ENCODE measurements at regions not wholly inside any gene's neighbourhood (a gene's known extent, or its start where the extent isn't known, plus 50 kb on each side); places are given as distances from the start of the nearest gene placed in this dataset.

DNA sequence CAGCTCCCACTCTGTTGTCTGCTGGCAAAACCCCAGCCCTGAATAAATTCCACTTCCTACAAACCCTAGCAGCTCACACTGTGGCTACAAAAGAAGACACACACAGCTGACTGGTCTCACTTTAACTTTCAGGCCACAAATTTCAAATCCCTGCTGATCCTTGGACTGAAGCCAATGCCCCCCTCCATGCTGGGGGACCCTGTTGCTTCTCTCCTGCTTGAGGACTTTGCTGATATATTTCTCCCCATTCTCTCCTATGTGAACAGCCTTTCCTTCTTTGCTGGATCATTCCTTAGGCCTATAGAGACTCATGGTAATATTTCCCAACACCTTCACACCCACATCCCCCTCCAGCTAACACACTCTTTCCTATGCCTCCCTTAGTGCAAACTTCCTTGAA is 79.6 kb upstream of the ADRA1B start:
- H3K27me3 ChIP-seq (ENCODE audit: control insufficient read depth in 4 of 4, insufficient read depth in 4 of 4, low read length in 3 of 4) = no peaks in the 10 kb centered on the region
- DNase-seq (ENCODE audit: low spot score) = no peak
- TF ChIP-seq, protein P1, sequence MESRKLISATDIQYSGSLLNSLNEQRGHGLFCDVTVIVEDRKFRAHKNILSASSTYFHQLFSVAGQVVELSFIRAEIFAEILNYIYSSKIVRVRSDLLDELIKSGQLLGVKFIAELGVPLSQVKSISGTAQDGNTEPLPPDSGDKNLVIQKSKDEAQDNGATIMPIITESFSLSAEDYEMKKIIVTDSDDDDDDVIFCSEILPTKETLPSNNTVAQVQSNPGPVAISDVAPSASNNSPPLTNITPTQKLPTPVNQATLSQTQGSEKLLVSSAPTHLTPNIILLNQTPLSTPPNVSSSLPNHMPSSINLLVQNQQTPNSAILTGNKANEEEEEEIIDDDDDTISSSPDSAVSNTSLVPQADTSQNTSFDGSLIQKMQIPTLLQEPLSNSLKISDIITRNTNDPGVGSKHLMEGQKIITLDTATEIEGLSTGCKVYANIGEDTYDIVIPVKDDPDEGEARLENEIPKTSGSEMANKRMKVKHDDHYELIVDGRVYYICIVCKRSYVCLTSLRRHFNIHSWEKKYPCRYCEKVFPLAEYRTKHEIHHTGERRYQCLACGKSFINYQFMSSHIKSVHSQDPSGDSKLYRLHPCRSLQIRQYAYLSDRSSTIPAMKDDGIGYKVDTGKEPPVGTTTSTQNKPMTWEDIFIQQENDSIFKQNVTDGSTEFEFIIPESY (IDR thresholded peaks at IDR 0.05) = no peak
- TF ChIP-seq RAD21 (IDR thresholded peaks at IDR 0.05) = no peak
- TF ChIP-seq HNF4A (conservative IDR thresholded peaks at IDR 0.05) = no peak
- TF ChIP-seq NR2F2 (IDR thresholded peaks at IDR 0.05) = no peak
- TF ChIP-seq, protein P2, sequence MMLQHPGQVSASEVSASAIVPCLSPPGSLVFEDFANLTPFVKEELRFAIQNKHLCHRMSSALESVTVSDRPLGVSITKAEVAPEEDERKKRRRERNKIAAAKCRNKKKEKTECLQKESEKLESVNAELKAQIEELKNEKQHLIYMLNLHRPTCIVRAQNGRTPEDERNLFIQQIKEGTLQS (IDR thresholded peaks at IDR 0.05) = no peak
- TF ChIP-seq, protein P3, sequence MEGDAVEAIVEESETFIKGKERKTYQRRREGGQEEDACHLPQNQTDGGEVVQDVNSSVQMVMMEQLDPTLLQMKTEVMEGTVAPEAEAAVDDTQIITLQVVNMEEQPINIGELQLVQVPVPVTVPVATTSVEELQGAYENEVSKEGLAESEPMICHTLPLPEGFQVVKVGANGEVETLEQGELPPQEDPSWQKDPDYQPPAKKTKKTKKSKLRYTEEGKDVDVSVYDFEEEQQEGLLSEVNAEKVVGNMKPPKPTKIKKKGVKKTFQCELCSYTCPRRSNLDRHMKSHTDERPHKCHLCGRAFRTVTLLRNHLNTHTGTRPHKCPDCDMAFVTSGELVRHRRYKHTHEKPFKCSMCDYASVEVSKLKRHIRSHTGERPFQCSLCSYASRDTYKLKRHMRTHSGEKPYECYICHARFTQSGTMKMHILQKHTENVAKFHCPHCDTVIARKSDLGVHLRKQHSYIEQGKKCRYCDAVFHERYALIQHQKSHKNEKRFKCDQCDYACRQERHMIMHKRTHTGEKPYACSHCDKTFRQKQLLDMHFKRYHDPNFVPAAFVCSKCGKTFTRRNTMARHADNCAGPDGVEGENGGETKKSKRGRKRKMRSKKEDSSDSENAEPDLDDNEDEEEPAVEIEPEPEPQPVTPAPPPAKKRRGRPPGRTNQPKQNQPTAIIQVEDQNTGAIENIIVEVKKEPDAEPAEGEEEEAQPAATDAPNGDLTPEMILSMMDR (IDR thresholded peaks at IDR 0.05; ENCODE audit: low read depth, low read length, missing input control) = no peak
- peaks cover 0 to 6% (median 0%) of the 10 kb centered on the region in 4 donors for H3K9me3 ChIP-seq (ENCODE audit: control insufficient read depth in 4 of 4, low read length in 3 of 4)
- H3K36me3 ChIP-seq (ENCODE audit: control insufficient read depth in 4 of 4, insufficient read depth in 3 of 4, low read depth in 1 of 4, low read length in 3 of 4) = no peaks in the 10 kb centered on the region
- no peak overlapping the region for H3K9ac ChIP-seq (ENCODE audit: low read depth in 1 of 2, low read length in 2 of 2)
- no peaks in the 10 kb centered on the region for H3K4me1 ChIP-seq (ENCODE audit: control insufficient read depth in 4 of 4, insufficient read depth in 4 of 4, low read length in 3 of 4)
- no peak overlapping the region for H3K27ac ChIP-seq (ENCODE audit: low read depth in 1 of 2, low read length in 2 of 2)
- H3K4me3 ChIP-seq (ENCODE audit: low read depth in 1 of 3, low read length in 3 of 3) = no peak overlapping the region

DNA sequence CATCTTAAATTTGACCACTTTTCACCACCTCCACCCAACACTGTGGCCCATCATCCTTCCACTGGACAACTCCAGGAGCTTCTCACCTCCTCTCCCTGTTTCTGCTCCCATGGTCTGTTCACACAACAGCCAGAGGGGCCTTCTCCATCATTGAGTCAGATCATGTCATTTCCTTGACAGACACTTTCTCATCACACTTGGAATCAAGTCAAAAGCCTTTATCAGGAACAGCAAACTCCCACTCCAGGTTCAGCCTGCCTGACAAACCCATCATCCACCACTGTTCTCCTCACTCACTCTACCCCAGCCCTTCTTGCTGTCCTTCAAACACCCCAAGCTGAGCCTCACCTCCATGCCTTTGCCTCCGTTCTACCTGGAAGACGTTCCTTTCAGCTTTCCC is 78.4 kb upstream of the ADRA1B start:
- Histone ChIP-seq H3K27ac (ENCODE audit: low read depth in 1 of 2, low read length in 2 of 2) (no peak overlapping the region), H3K4me3 (ENCODE audit: low read depth in 1 of 3, low read length in 3 of 3) (no peak overlapping the region), H3K4me1 (ENCODE audit: control insufficient read depth in 4 of 4, insufficient read depth in 4 of 4, low read length in 3 of 4) (no peaks in the 10 kb centered on the region), H3K36me3 (ENCODE audit: control insufficient read depth in 4 of 4, insufficient read depth in 3 of 4, low read depth in 1 of 4, low read length in 3 of 4) (no peaks in the 10 kb centered on the region), H3K9ac (ENCODE audit: low read depth in 1 of 2, low read length in 2 of 2) (no peak overlapping the region), H3K27me3 (ENCODE audit: control insufficient read depth in 4 of 4, insufficient read depth in 4 of 4, low read length in 3 of 4) (no peaks in the 10 kb centered on the region), H3K9me3 (ENCODE audit: control insufficient read depth in 4 of 4, low read length in 3 of 4) (peaks cover 0 to 6% (median 0%) of the 10 kb centered on the region in 4 donors)
- TF ChIP-seq HNF4G (IDR thresholded peaks at IDR 0.05) (no peak), RXRA (IDR thresholded peaks at IDR 0.05) (no peak), HNF4A (conservative IDR thresholded peaks at IDR 0.05) (no peak), RAD21 (IDR thresholded peaks at IDR 0.05) (no peak), YY1 (IDR thresholded peaks at IDR 0.05) (no peak)
- TF ChIP-seq, protein P1 (IDR thresholded peaks at IDR 0.05) = no peak
- TF ChIP-seq, protein P4, sequence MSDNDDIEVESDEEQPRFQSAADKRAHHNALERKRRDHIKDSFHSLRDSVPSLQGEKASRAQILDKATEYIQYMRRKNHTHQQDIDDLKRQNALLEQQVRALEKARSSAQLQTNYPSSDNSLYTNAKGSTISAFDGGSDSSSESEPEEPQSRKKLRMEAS (IDR thresholded peaks at IDR 0.05) = no peak
- TF ChIP-seq, protein P3 (IDR thresholded peaks at IDR 0.05; ENCODE audit: low read depth, low read length, missing input control) = no peak
- 80% methylated on average over 2 of the region's 2 CpGs for WGBS
- no peak for DNase-seq (ENCODE audit: low spot score)
